ENCODE measurements at regions not wholly inside any gene's neighbourhood (a gene's known extent, or its start where the extent isn't known, plus 50 kb on each side); places are given as distances from the start of the nearest gene placed in this dataset.

- intact Hi-C loops (cut with DNase I): no loop called here
- H3K27ac ChIP-seq: no peak overlapping the region
- DNase-seq (ENCODE audit: low spot score in 2 of 2): no peak
- H3K9me3 ChIP-seq: no peaks in the 10 kb centered on the region
- no peaks in the 10 kb centered on the region for H3K4me1 ChIP-seq
- no peaks in the 10 kb centered on the region for H3K27me3 ChIP-seq
- no peak for TF ChIP-seq CTCF (IDR thresholded peaks at IDR 0.05)
- H3K4me3 ChIP-seq: no peak overlapping the region
- H3K36me3 ChIP-seq: no peaks in the 10 kb centered on the region
Observed at GRCh38 chr9:30505311-30505710, 1879.1 kb upstream of the ACO1 start.

GRCh38 chr9:30506749-30507148 is 1877.7 kb upstream of the ACO1 start:
- TF ChIP-seq CTCF (IDR thresholded peaks at IDR 0.05): no peak
- intact Hi-C loops (cut with DNase I): no loop called here
- Histone ChIP-seq H3K36me3 (no peaks in the 10 kb centered on the region), H3K9me3 (no peaks in the 10 kb centered on the region), H3K4me1 (no peaks in the 10 kb centered on the region), H3K27me3 (no peaks in the 10 kb centered on the region), H3K27ac (no peak overlapping the region), H3K4me3 (no peak overlapping the region)
- DNase-seq (ENCODE audit: low spot score in 2 of 2): no peak

GRCh38 chr9:30507166-30507565 is 1877.3 kb upstream of the ACO1 start:
- Histone ChIP-seq H3K36me3 (no peaks in the 10 kb centered on the region), H3K4me3 (no peak overlapping the region), H3K27ac (no peak overlapping the region), H3K4me1 (no peaks in the 10 kb centered on the region), H3K27me3 (no peaks in the 10 kb centered on the region), H3K9me3 (no peaks in the 10 kb centered on the region)
- intact Hi-C loops (cut with DNase I): no loop called here
- no peak for TF ChIP-seq CTCF (IDR thresholded peaks at IDR 0.05)
- no peak for DNase-seq (ENCODE audit: low spot score in 2 of 2)

- Histone ChIP-seq H3K4me3 (no peak overlapping the region), H3K27me3 (no peaks in the 10 kb centered on the region), H3K4me1 (no peaks in the 10 kb centered on the region), H3K9me3 (no peaks in the 10 kb centered on the region), H3K27ac (no peak overlapping the region), H3K36me3 (no peaks in the 10 kb centered on the region)
- DNase-seq (ENCODE audit: low spot score in 2 of 2): no peak
- TF ChIP-seq CTCF (IDR thresholded peaks at IDR 0.05): no peak
- intact Hi-C loops (cut with DNase I): no loop called here
Observed at GRCh38 chr9:30511666-30512065, 1872.8 kb upstream of the ACO1 start.

DNA sequence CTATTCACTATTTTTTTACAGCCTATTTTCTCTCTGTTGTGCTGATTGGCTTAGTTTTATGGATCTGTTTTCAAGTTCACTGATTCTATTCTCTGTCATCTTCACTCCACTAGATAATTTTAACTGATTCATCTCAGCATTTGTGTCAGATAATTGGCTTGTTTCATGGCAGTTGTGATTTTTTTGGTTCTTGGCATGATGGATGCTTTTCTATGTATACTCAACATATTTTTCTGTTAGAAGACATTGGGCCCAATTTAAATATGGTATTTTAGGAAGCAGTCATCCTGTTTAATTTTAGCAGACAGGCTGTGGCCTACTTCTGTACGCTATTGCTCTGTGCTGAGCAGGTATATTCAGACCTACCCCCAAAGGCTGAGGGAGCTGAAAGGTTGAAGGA is 1865.3 kb upstream of the ACO1 start:
- H3K36me3 ChIP-seq: no peaks in the 10 kb centered on the region

More for the DNA sequence above, 1865.3 kb upstream of the ACO1 start:
- DNase-seq (ENCODE audit: low spot score in 2 of 2): no peak
- no peak overlapping the region for H3K4me3 ChIP-seq
- H3K27ac ChIP-seq: no peak overlapping the region
- no peaks in the 10 kb centered on the region for H3K27me3 ChIP-seq
- H3K9me3 ChIP-seq: no peaks in the 10 kb centered on the region
- no peaks in the 10 kb centered on the region for H3K4me1 ChIP-seq
- intact Hi-C loops (cut with DNase I): no loop called here
- TF ChIP-seq CTCF (IDR thresholded peaks at IDR 0.05): no peak

All from ascending aorta (tissue), 2 donors.